B cell (primary cell): ENCODE measurements at regions not wholly inside any gene's neighbourhood (a gene's known extent, or its start where the extent isn't known, plus 50 kb on each side); places are given as distances from the start of the nearest gene placed in this dataset.

Source experiments
- ATAC-seq: fragments of 200-7000 bp; cut with Tn5 transposase; one replicate; pipeline ENCODE4 v1.10.0; 2021; ENCODE audit warnings: low read depth, mild to moderate bottlenecking, moderate number of reproducible peaks, moderate library complexity
- CTCF ChIA-PET: fragments of 350-600 bp; sonication (Branson Sonifier 250); formaldehyde crosslinking; loops from one replicate; lab custom pipeline; 2021; ENCODE audit warnings: antibody characterized with exemption, inconsistent platforms; lab: Charles Lee
- POLR2A ChIA-PET: fragments of 350-600 bp; sonication (Branson Sonifier 250); formaldehyde crosslinking; loops from one replicate; lab custom pipeline; 2021; ENCODE audit warnings: antibody characterized with exemption; lab: Charles Lee
- DNase-seq: peaks from one replicate; pipeline ENCODE4 v3.0.0; 2013
- H2AFZ ChIP-seq: 2 replicates; pipeline ENCODE4 v1.6.1; 2012; ENCODE audit warnings: mild to moderate bottlenecking, low read depth, low read length; ENCODE audit not compliant: insufficient read depth, poor library complexity, severe bottlenecking
- H3K27ac ChIP-seq, 2 donors: 1 replicate in 1 of 2; 2 replicates in 1 of 2; pipeline ENCODE4 v1.5.1; 2012 to 2013; ENCODE audit warnings: low read length in 2 of 2, mild to moderate bottlenecking in 2 of 2, moderate library complexity in 1 of 2
- H3K27me3 ChIP-seq, 4 experiments: fragments of 200-600 bp in 1 of 4; sonication (generic) in 1 of 4; replicated peaks in 1 of 4; 1 replicate in 2 of 4; 2 replicates in 2 of 4; pipeline versions ENCODE4 v1.6.1 to v1.7.0; 2013 to 2016; ENCODE audit warnings: low read length in 3 of 4, mild to moderate bottlenecking in 2 of 4, mixed read lengths in 1 of 4, moderate library complexity in 1 of 4; ENCODE audit not compliant: insufficient read depth in 4 of 4, control insufficient read depth in 3 of 4; ENCODE audit errors: control extremely low read depth in 1 of 4
- H3K36me3 ChIP-seq, 2 experiments: replicated peaks in 1 of 2; 1 replicate in 1 of 2; 2 replicates in 1 of 2; pipeline versions ENCODE4 v1.6.1 to v1.7.1; 2013; ENCODE audit warnings: low read length in 1 of 2; ENCODE audit not compliant: insufficient read depth in 2 of 2, control insufficient read depth in 1 of 2; ENCODE audit errors: control extremely low read depth in 1 of 2, extremely low read depth in 1 of 2
- H3K4me1 ChIP-seq, 2 donors: fragments of 200-600 bp in 1 of 2; sonication (generic) in 1 of 2; 1 replicate in 1 of 2; 2 replicates in 1 of 2; pipeline versions ENCODE4 v1.5.1 to v1.6.1; 2013 to 2017; ENCODE audit warnings: low read length in 2 of 2; ENCODE audit not compliant: control insufficient read depth in 2 of 2, insufficient read depth in 2 of 2
- H3K4me2 ChIP-seq: replicated peaks from 2 replicates; pipeline ENCODE3; 2012; ENCODE audit warnings: mild to moderate bottlenecking, low read depth, low read length; ENCODE audit not compliant: poor library complexity, severe bottlenecking
- H3K4me3 ChIP-seq, 5 experiments: fragments of 200-600 bp in 1 of 5; sonication (generic) in 1 of 5; 1 replicate in 3 of 5; 2 replicates in 2 of 5; pipeline versions ENCODE4 v1.5.1 to v1.7.0; 2011 to 2016; ENCODE audit warnings: low read length in 4 of 5, mild to moderate bottlenecking in 4 of 5, low read depth in 2 of 5, control low read depth in 1 of 5, moderate library complexity in 1 of 5; ENCODE audit not compliant: insufficient read depth in 1 of 5; ENCODE audit errors: control extremely low read depth in 1 of 5, extremely low read depth in 1 of 5
- H3K79me2 ChIP-seq: fragments of 200-600 bp; sonication (generic); one replicate; pipeline ENCODE4 v1.6.0; 2016; ENCODE audit warnings: low read length; ENCODE audit not compliant: control insufficient read depth, insufficient read depth
- H3K9ac ChIP-seq: fragments of 200-600 bp; sonication (generic); 2 replicates; pipeline ENCODE4 v1.6.1; 2017; ENCODE audit warnings: mild to moderate bottlenecking, low read length, moderate library complexity
- H3K9me3 ChIP-seq, 3 donors: one replicate each; pipeline versions ENCODE4 v1.6.1 to v1.7.1; 2013; ENCODE audit warnings: low read length in 2 of 3; ENCODE audit not compliant: control insufficient read depth in 2 of 3, insufficient read depth in 1 of 3; ENCODE audit errors: control extremely low read depth in 1 of 3
- H4K20me1 ChIP-seq: 2 replicates; pipeline ENCODE4 v1.6.0; 2012; ENCODE audit warnings: mild to moderate bottlenecking, low read length; ENCODE audit not compliant: insufficient read depth, control insufficient read depth, poor library complexity, severe bottlenecking
- H3K27ac Mint-ChIP-seq: one replicate; pipeline ENCODE4 v1.8.0; 2021; ENCODE audit warnings: mixed read lengths
- H3K27me3 Mint-ChIP-seq: one replicate; pipeline ENCODE4 v1.8.0; 2021; ENCODE audit warnings: mixed read lengths
- H3K4me1 Mint-ChIP-seq: one replicate; pipeline ENCODE4 v1.8.0; 2021; ENCODE audit warnings: mixed read lengths
- H3K4me3 Mint-ChIP-seq: one replicate; pipeline ENCODE4 v1.8.0; 2021; ENCODE audit warnings: mixed read lengths
- H3K9me3 Mint-ChIP-seq: one replicate; pipeline ENCODE4 v1.8.0; 2022; ENCODE audit warnings: mixed read lengths; ENCODE audit not compliant: insufficient read depth
- CTCF ChIP-seq: fragments of 200-600 bp; IDR thresholded peaks from one replicate; pipeline ENCODE4 v1.8.0; 2022; ENCODE audit warnings: antibody characterized with exemption, mild to moderate bottlenecking
- EZH2 ChIP-seq: IDR thresholded peaks from 2 replicates; pipeline ENCODE4 v1.6.1; 2012; ENCODE audit warnings: borderline replicate concordance, low read depth, mild to moderate bottlenecking, moderate library complexity, low read length; ENCODE audit not compliant: insufficient read depth, poor library complexity, severe bottlenecking
- WGBS: methylation state at CpG from one replicate; pipeline ENCODE4 v1.1.5; 2013; ENCODE audit warnings: missing lambda C conversion rate; ENCODE audit not compliant: insufficient coverage; 5-methylcytosine and 5-hydroxymethylcytosine counted together
- intact Hi-C: fragments of 100-400 bp; cut with micrococcal nuclease; formaldehyde crosslinking; loops from one replicate; pipeline ENCODE4 v1.10.0; 2022

GRCh38 chr20:11344939-11345338 is 572.8 kb upstream of the BTBD3 start:
- intact Hi-C loops: no loop called here
- H3K9ac ChIP-seq: no peak overlapping the region
- POLR2A ChIA-PET: no interaction called here

GRCh38 chr20:11347738-11348137 is 570.0 kb upstream of the BTBD3 start:
- Histone ChIP-seq H3K36me3 (no peaks in the 10 kb centered on the region), H4K20me1 (no peaks in the 10 kb centered on the region), H3K4me2 (no peak overlapping the region), H3K9me3 (no peaks in the 10 kb centered on the region), H2AFZ (no peak overlapping the region), H3K79me2 (no peaks in the 10 kb centered on the region), H3K27me3 (no peaks in the 10 kb centered on the region), H3K27ac (no peak overlapping the region), H3K4me1 (no peaks in the 10 kb centered on the region), H3K9ac (no peak overlapping the region), H3K4me3 (no peak overlapping the region)
- DNase-seq: no peak
- ChIA-PET POLR2A (no interaction called here), CTCF (no interaction called here)
- ATAC-seq: no peak
- no peaks in the 10 kb centered on the region for H3K4me1 Mint-ChIP-seq
- intact Hi-C loops: no loop called here
- no peak overlapping the region for H3K4me3 Mint-ChIP-seq
- H3K27me3 Mint-ChIP-seq: no peaks in the 10 kb centered on the region
- TF ChIP-seq EZH2 (no peak), CTCF (no peak)
- H3K27ac Mint-ChIP-seq: no peak overlapping the region
- H3K9me3 Mint-ChIP-seq: peaks cover 8% of the 10 kb centered on the region
- no CpG with 5 or more reads among the region's 4 CpGs for WGBS

More at GRCh38 chr20:11344939-11345338, 572.8 kb upstream of the BTBD3 start:
- no peaks in the 10 kb centered on the region for H4K20me1 ChIP-seq
- no peaks in the 10 kb centered on the region for H3K4me1 ChIP-seq
- DNase-seq (no peak), ATAC-seq (no peak)
- no peak overlapping the region for H2AFZ ChIP-seq
- no peaks in the 10 kb centered on the region for H3K27me3 Mint-ChIP-seq
- CTCF ChIA-PET: no interaction called here
- no peaks in the 10 kb centered on the region for H3K4me1 Mint-ChIP-seq
- no peaks in the 10 kb centered on the region for H3K36me3 ChIP-seq
- no peak overlapping the region for H3K27ac ChIP-seq
- H3K9me3 ChIP-seq: no peaks in the 10 kb centered on the region
- no peak for TF ChIP-seq CTCF
- no peak for TF ChIP-seq EZH2
- no peak overlapping the region for H3K4me2 ChIP-seq
- H3K9me3 Mint-ChIP-seq: peaks cover 8% of the 10 kb centered on the region
- no peaks in the 10 kb centered on the region for H3K27me3 ChIP-seq
- no peak overlapping the region for H3K4me3 ChIP-seq
- H3K4me3 Mint-ChIP-seq: no peak overlapping the region
- no peak overlapping the region for H3K27ac Mint-ChIP-seq
- H3K79me2 ChIP-seq: no peaks in the 10 kb centered on the region
